Testis (tissue), 2 donors: ENCODE measurements at regions not wholly inside any gene's neighbourhood (a gene's known extent, or its start where the extent isn't known, plus 50 kb on each side); places are given as distances from the start of the nearest gene placed in this dataset.

Experiments
- CTCF ChIP-seq, 3 experiments: fragments of 450-650 bp in 2 of 3; fragments of 200-600 bp in 1 of 3; sonication (generic) in 1 of 3; IDR thresholded peaks; one replicate each; pipeline ENCODE4 v1.5.1; 2016 to 2019; ENCODE audit warnings: antibody characterized with exemption in 3 of 3, mild to moderate bottlenecking in 2 of 3, moderate library complexity in 1 of 3
- POLR2A ChIP-seq: fragments of 450-650 bp; IDR thresholded peaks from one replicate; pipeline ENCODE4 v1.6.1; 2017; ENCODE audit warnings: antibody characterized with exemption, mild to moderate bottlenecking, moderate library complexity

GRCh38 chr20:37642246-37642645, 51.6 kb upstream of the CTNNBL1 start:
- TF ChIP-seq CTCF (IDR thresholded peaks at IDR 0.05) = no peak
- no peak for TF ChIP-seq POLR2A
